ENCODE measurements at regions not wholly inside any gene's neighbourhood (a gene's known extent, or its start where the extent isn't known, plus 50 kb on each side); places are given as distances from the start of the nearest gene placed in this dataset.

DNA sequence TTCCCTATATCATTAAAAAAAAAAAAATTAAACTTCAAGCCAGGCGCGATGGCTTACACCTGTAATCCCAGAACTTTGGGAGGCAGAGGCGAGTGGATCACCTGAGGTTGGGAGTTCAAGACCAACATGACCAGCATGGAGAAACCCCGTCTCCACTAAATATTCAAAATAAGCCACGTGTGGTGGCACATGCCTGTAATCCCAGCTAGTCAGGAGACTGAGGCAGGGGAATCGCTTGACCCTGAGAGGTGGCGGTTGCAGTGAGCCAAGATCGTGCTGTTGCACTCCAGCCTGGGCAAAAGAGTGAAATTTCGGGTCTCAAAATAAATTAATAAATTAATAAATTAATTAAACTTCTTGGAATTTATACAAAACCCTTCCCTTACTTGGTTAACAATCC is 358.6 kb upstream of the CDH9 start:
- TF ChIP-seq, protein P1, sequence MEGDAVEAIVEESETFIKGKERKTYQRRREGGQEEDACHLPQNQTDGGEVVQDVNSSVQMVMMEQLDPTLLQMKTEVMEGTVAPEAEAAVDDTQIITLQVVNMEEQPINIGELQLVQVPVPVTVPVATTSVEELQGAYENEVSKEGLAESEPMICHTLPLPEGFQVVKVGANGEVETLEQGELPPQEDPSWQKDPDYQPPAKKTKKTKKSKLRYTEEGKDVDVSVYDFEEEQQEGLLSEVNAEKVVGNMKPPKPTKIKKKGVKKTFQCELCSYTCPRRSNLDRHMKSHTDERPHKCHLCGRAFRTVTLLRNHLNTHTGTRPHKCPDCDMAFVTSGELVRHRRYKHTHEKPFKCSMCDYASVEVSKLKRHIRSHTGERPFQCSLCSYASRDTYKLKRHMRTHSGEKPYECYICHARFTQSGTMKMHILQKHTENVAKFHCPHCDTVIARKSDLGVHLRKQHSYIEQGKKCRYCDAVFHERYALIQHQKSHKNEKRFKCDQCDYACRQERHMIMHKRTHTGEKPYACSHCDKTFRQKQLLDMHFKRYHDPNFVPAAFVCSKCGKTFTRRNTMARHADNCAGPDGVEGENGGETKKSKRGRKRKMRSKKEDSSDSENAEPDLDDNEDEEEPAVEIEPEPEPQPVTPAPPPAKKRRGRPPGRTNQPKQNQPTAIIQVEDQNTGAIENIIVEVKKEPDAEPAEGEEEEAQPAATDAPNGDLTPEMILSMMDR (IDR thresholded peaks at IDR 0.05), result no peak
- TF ChIP-seq POLR2A (IDR thresholded peaks at IDR 0.05), result no peak

All from ovary (tissue), 3 donors.